ENCODE measurements at regions not wholly inside any gene's neighbourhood (a gene's known extent, or its start where the extent isn't known, plus 50 kb on each side); places are given as distances from the start of the nearest gene placed in this dataset.
"Not testable (repeated sequence)": the region's sequence is repeated elsewhere in the genome, so short reads cannot be mapped to it uniquely, and the experiment has no call there.

- Histone ChIP-seq H3K9me3 (no peaks in the 10 kb centered on the region), H3K27ac (no peak overlapping the region), H3K27me3 (no peaks in the 10 kb centered on the region), H3K4me3 (no peak overlapping the region), H3K36me3 (no peaks in the 10 kb centered on the region), H3K4me1 (no peaks in the 10 kb centered on the region)
- no peak for TF ChIP-seq CTCF (IDR thresholded peaks at IDR 0.05)
- no peak for DNase-seq (ENCODE audit: low spot score)
Measured at GRCh38 chr14:38663382-38663781, 407.5 kb upstream of the CLEC14A start.

- H3K27me3 ChIP-seq, result no peaks in the 10 kb centered on the region
- no peaks in the 10 kb centered on the region for H3K4me1 ChIP-seq
- no peak overlapping the region for H3K4me3 ChIP-seq
- DNase-seq (ENCODE audit: low spot score), result no peak
- no peaks in the 10 kb centered on the region for H3K9me3 ChIP-seq
- H3K27ac ChIP-seq, result no peak overlapping the region
- H3K36me3 ChIP-seq, result no peaks in the 10 kb centered on the region
- TF ChIP-seq CTCF (IDR thresholded peaks at IDR 0.05), result no peak
Measured at GRCh38 chr14:38662781-38663180, 406.9 kb upstream of the CLEC14A start.

GRCh38 chr14:38646391-38646790, 390.5 kb upstream of the CLEC14A start:
- no peak overlapping the region for H3K27ac ChIP-seq
- no peak for TF ChIP-seq CTCF (IDR thresholded peaks at IDR 0.05)
- H3K36me3 ChIP-seq, result no peaks in the 10 kb centered on the region
- H3K4me1 ChIP-seq, result no peaks in the 10 kb centered on the region
- H3K4me3 ChIP-seq, result no peak overlapping the region
- no peaks in the 10 kb centered on the region for H3K27me3 ChIP-seq
- DNase-seq (ENCODE audit: low spot score), result no peak
- H3K9me3 ChIP-seq, result no peaks in the 10 kb centered on the region

GRCh38 chr14:38634913-38635312, 379.0 kb upstream of the CLEC14A start:
- H3K4me3 ChIP-seq; DNase-seq (ENCODE audit: low spot score); H3K27ac ChIP-seq; H3K27me3 ChIP-seq; H3K4me1 ChIP-seq; H3K36me3 ChIP-seq; H3K9me3 ChIP-seq: not testable (repeated sequence)

- Histone ChIP-seq H3K4me1 (no peaks in the 10 kb centered on the region), H3K9me3 (no peaks in the 10 kb centered on the region), H3K27ac (no peak overlapping the region), H3K27me3 (no peaks in the 10 kb centered on the region), H3K36me3 (no peaks in the 10 kb centered on the region), H3K4me3 (no peak overlapping the region)
- no peak for DNase-seq (ENCODE audit: low spot score)
- no peak for TF ChIP-seq CTCF (IDR thresholded peaks at IDR 0.05)
Measured at GRCh38 chr14:38629412-38629811, 373.5 kb upstream of the CLEC14A start.

- no peak overlapping the region for H3K4me3 ChIP-seq
- H3K27me3 ChIP-seq, result no peaks in the 10 kb centered on the region
- H3K9me3 ChIP-seq, result no peaks in the 10 kb centered on the region
- H3K4me1 ChIP-seq, result no peaks in the 10 kb centered on the region
- no peaks in the 10 kb centered on the region for H3K36me3 ChIP-seq
- no peak overlapping the region for H3K27ac ChIP-seq
- no peak for DNase-seq (ENCODE audit: low spot score)
- TF ChIP-seq CTCF (IDR thresholded peaks at IDR 0.05), result no peak
Measured at GRCh38 chr14:38627163-38627562, 371.3 kb upstream of the CLEC14A start.

Measured in right atrium auricular region (tissue), 2 donors.